ENCODE measurements at regions not wholly inside any gene's neighbourhood (a gene's known extent, or its start where the extent isn't known, plus 50 kb on each side); places are given as distances from the start of the nearest gene placed in this dataset.
A peak's percentile ranks its signal among the peaks of the same experiment; 100 is the strongest.

DNA sequence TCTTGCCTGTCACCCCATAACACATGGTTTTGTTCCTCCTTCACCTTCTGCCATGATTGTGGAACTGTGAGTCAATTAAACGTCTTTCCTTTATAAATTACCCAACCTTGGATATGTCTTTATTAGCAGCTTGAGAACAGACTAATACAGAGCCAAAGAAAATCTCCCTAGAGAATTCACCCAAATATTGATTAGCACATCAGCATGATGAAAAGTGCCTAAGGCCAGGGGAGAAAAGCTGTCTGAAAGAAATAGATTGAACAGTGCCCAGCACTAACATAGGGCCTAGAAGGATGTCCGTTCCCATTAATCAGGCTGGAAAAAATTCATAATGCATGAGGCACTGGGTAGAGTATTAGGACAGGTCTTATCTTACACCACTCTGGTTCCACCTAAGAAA is 111.9 kb upstream of the CALN1 start:
- ATAC-seq, result no peak
- intact Hi-C loops (cut with DNase I), result no loop called here

DNA sequence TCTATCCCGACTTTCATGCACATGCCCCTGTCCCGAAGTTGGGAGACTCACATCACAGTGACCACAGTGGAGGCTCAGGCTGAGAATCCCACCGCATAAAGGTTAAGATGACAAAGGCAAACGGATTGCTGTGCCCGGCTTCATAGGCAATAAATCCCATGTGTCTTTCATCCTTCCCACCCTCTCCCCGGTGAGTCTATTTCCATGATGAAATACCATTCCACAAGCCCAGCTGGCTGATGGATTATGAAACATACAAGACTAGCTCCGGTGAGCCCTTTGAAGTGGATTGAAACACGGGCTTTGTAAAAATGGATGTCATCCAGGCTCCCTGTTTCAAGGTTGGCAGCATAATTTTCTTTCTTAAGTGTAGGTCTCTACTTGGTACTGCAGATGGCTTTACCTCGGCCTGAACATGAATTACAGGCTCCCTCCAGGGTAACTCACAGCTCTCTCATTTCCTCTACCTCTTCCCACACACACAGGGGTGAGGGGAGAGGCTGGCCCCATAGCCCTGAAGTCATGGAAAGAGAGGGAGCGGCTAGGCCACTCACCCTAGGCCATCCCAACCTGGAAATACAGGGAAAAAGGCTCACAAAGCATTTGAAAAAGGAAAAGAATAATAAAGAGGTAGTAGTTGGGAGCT is 92.0 kb upstream of the CALN1 start:
- ATAC-seq (no peak), DNase-seq (no peak)
- intact Hi-C loops (cut with DNase I), result no loop called here

More for the DNA sequence above, 111.9 kb upstream of the CALN1 start:
- no peak for DNase-seq

DNA sequence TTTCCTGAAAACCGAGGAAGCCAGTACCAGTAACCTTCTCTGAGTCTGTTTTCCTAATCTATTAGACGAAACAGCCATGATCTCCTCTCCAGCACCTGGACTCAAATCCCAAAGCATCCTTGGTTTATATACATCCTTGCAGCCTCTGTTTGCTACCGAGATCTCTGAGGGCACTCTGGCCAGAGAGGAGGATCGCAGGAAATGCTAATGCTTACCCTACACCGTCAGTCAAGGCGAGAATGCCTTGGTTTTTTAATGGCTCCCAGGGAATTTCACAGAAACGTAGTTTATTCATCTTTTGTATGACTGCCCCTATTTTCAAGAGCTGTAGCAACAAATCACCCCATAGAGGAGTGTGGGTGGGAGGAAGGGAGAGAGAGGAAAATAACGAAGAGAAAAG is 91.5 kb upstream of the CALN1 start:
- intact Hi-C loops (cut with DNase I), result no loop called here
- no peak for DNase-seq
- ATAC-seq, result no peak

DNA sequence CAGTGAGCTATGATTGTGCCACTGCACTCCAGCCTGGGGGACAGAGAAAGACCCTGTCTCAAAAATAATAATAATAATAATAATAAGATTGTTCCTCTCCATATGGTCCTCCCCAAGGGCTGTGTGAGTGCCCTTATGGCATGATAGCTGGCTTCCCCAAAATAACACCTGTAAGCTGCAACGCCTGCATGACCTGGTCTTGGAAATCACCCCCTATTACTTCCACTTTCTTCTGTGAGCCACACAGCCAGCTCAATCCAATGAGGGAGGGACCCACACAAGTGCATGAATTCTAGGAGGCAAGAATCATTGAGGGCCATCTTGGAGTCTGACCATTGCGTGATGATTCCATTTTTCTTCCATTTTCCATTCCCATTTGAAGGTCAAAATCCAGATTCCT is 82.7 kb upstream of the CALN1 start:
- DNase-seq (no peak), ATAC-seq (no peak)
- intact Hi-C loops (cut with DNase I), result loop anchor here in 1 of 2 donors (2.0 kb wide), 1 partner anchor 742 kb away; no protein-coding TSS in a partner anchor

DNA sequence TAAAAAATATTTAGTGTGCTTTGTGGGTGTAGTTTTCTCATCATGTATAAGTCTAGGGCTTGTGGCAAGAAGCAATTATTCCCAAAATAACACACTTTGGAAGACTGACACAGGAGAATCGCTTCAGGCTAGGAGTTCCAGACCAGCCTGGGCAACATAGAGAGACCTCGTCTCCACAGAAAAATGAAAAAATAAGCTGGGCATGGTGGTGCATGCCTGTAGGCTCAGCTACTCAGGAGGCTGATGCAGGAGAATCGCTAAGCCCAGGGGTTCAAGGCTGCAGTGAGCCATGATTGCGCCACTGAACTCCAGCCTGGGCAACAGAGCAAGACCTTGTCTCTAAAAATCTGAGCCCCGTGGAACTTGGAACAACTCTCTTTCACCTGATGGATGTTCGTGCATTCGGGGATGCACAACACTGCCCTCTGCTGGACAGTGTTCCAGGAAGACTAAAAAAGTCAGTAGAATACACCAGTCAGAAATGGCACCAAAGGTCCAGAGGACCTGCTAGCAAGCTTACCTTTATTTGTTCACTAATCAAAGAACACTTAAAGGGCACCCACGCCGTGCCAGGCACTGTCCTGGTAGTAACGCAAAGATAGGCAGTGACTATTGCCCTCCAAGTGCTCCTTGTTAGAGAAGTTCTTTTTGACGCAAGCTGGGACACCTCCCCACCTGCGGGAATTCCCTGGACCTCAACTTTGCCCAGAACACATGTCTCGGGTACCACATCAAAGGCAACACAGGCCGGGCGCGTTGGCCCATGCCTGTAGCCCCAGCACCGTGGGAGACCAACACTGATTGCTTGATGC is 81.9 kb upstream of the CALN1 start:
- intact Hi-C loops (cut with DNase I), result loop anchor here in 1 of 2 donors (2.0 kb wide), 1 partner anchor 741 kb away; no protein-coding TSS in a partner anchor
- DNase-seq (peak; percentile 57), ATAC-seq (peak in 1 of 2 donors; percentile 46)

DNA sequence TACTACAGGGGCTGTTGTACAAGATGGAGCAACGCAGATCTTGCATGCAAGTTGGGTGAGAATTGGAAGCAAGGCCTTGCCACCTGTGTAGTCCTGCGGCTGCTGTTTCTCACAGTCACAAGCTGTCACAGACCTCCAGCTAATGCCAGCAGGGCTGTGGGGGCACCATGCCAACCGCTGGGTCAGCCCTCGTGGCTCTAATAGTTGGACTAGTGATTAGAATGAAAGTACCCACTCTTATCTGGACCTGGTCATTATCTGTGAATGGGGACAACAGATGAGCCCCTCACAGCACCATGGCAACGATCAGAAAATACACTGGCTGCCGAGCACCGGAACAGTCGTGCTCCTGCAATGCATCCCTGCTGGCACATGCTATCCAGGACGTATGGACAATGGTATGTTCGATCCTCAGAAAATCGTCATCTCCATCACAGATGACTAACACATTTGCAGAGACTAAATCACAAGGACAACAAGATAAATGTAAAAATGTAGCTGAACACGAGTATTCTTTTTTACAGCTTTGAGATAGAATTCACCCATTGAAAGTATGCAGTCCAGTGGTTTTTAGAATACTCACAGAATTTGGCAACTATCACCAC is 80.4 kb upstream of the CALN1 start:
- DNase-seq, result peak; percentile 53

DNA sequence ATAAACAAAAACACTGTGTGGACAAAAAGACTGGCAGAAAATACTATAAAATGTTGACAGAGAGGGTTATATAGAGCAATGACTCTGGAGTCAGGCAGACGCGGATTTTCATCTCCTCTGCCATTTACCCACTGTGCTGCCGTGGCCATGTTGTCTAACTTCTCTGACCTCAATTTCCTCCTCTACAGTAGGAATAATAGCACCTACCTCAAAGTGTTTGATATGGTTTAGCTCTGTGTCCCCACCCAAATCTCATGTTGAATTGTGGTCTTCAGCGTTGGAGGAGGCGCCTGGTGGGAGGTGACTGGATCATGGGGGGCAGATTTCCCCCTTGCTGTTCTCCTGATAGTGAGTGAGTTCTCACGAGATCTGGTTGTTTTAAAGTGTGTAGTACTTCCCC is 78.2 kb upstream of the CALN1 start:
- intact Hi-C loops (cut with DNase I), result no loop called here
- ATAC-seq (no peak), DNase-seq (no peak)

More for the DNA sequence above, 80.4 kb upstream of the CALN1 start:
- intact Hi-C loops (cut with DNase I), result no loop called here
- peak; percentile 87 for ATAC-seq

DNA sequence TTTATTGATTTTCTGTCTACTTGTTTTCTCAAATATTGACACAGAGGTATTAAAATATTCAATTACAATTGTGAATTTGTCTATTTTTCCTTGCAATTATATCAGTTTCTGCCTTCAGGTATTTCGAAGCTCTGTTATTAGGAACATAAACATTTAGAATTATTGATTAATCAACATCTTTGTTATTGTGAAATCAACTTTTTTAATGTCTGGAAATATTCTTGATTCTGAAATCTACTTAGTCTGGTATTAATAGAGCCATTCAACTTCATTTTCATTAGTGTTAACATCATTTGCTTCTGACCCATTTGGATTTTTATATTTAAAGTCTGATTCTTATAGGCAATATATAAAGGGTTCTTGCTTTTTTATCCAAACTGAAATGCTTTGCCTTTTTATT is 69.8 kb upstream of the CALN1 start:
- no peak for DNase-seq
- intact Hi-C loops (cut with DNase I), result loop anchor here in 1 of 2 donors (10.0 kb wide), 1 partner anchor 1667 kb away; no protein-coding TSS in a partner anchor
- no peak for ATAC-seq

DNA sequence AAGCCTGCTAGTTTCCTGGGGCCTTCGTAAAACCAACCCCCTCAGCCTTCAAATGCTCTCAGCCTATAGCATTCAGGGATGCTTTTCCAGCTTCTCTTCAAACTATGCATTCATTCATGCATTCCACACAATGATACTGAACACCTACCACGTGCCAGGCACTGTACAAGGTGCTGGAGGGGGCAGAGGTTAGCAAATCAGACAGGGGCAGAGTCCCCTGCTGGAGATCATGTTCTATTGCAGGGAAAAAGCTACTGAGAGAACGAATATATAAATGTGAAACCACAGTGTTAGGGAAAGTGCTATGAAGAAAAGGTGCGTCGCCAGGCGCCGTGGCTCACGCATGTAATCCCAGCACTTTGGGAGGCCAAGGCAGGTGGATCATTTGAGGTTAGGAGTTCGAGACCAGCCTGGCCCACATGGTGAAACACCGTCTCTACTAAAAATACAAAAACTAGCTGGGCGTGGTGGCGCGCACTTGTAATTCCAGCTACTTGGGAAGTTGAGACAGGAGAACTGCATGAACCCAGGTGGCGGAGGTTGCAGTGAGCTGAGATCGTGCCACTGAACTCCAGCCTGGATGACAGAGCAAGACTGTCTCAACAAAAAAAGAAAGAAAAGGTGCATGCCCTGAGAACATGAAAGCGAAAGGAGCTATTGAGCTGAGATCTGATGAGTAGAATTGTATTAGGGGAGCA is 64.6 kb upstream of the CALN1 start:
- DNase-seq (no peak), ATAC-seq (no peak)
- intact Hi-C loops (cut with DNase I), result no loop called here

DNA sequence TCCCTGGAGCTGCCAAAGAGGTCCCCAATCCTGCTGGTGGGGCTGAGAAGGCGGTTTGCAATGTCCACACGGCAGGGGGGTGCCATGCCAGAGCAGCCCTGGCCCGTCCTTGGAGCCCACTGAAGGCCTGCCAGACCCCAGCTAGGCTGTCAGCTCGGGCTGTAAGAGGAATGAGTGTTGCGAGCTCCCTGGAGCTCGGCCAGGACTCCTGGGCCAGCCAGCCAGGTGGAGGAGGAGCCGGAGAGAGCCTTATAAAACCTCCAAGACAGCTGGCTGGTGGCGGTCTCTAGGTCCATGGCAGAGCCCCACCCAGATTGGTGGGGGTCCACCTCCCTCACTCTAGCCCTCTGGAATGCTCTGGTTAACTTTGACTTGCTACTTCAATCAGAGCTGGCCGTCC is 55.1 kb upstream of the CALN1 start:
- intact Hi-C loops (cut with DNase I), result no loop called here
- DNase-seq (no peak), ATAC-seq (no peak)

DNA sequence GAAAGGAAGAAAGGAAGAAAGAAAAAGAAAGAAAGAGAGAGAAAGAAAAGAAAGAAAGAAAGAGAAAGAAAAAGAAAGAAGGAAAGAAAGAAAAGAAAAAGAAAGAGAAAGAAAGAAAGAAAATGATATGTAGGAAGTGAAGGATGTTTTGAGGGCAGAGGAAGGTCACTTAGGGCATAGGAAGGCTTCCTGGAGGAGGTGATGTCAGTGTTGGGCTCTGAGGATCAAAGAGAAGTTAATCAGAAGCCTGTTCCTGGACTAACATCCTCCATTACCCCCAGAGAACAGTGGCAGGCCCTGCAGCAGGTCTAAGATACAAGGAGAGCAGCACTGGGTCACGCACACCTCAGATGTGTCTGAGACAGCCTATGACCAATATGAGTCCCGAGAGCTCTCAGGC is 54.7 kb upstream of the CALN1 start:
- DNase-seq (no peak), ATAC-seq (no peak)
- intact Hi-C loops (cut with DNase I), result no loop called here

DNA sequence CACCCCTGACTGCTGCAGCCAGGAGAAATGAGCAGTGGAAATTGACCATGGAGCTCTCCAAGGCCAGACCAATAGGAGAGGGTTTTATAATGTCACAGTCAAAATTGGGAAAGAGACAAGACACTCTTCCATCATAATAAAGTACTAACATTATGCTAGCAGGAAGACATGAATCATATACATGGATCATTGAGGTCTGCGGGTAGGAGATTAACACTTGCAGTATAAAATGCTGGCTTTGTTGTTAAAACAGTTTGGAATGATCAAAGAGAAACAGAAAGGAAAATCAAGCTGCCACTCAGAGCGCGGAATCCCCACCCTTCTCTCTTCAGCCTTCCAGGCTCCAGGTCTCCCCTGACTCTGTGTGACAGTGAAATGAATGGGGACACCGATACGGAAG is 53.4 kb upstream of the CALN1 start:
- DNase-seq (no peak), ATAC-seq (no peak)
- intact Hi-C loops (cut with DNase I), result no loop called here

DNA sequence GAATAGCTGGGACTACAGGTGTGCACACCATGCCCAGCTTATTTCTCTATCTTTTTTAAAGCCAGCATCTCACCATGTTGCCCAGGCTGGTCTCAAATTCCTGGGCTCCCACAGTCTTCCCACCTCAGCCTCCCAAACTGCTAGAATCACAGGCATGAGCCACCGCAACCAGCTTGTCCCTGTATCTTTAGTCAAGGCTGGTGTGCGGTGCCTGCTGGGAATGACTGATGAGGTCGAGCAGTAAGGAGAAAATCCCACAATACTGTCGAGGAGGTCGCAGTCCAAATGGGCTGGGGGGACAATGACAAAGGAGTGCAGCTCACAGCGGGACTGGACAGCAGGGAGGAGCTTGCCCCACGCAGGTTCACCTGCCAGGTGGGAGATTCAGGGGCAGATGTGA is 50.2 kb upstream of the CALN1 start:
- DNase-seq (no peak), ATAC-seq (no peak)
- intact Hi-C loops (cut with DNase I), result no loop called here

Measured in left cardiac atrium (tissue), 4 donors.